SU-DHL-6 (cell line): ENCODE measurements at regions not wholly inside any gene's neighbourhood (a gene's known extent, or its start where the extent isn't known, plus 50 kb on each side); places are given as distances from the start of the nearest gene placed in this dataset.

Experiments used
- EZH2phosphoT487 ChIP-seq: fragments of 200-600 bp; sonication (generic), shearing (Covaris generic); conservative IDR thresholded peaks from 2 replicates; pipeline ENCODE4 v1.6.1; 2018; ENCODE audit warnings: mild to moderate bottlenecking, antibody characterized with exemption, low read length, moderate library complexity, mixed read lengths
- TF ChIP-seq, protein P1 (sequence below): fragments of 200-600 bp; sonication (generic); IDR thresholded peaks from one replicate; pipeline ENCODE4 v1.5.1; 2017; ENCODE audit warnings: antibody characterized with exemption, mild to moderate bottlenecking, low read length, moderate library complexity; ENCODE audit not compliant: insufficient read depth, poor library complexity, severe bottlenecking

- TF ChIP-seq, protein P1, sequence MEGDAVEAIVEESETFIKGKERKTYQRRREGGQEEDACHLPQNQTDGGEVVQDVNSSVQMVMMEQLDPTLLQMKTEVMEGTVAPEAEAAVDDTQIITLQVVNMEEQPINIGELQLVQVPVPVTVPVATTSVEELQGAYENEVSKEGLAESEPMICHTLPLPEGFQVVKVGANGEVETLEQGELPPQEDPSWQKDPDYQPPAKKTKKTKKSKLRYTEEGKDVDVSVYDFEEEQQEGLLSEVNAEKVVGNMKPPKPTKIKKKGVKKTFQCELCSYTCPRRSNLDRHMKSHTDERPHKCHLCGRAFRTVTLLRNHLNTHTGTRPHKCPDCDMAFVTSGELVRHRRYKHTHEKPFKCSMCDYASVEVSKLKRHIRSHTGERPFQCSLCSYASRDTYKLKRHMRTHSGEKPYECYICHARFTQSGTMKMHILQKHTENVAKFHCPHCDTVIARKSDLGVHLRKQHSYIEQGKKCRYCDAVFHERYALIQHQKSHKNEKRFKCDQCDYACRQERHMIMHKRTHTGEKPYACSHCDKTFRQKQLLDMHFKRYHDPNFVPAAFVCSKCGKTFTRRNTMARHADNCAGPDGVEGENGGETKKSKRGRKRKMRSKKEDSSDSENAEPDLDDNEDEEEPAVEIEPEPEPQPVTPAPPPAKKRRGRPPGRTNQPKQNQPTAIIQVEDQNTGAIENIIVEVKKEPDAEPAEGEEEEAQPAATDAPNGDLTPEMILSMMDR, result no peak
- TF ChIP-seq EZH2phosphoT487, result no peak
Observed at GRCh38 chr16:51759999-51760398, 608.9 kb upstream of the SALL1 start.
